K562 (cell line): ENCODE measurements at regions not wholly inside any gene's neighbourhood (a gene's known extent, or its start where the extent isn't known, plus 50 kb on each side); places are given as distances from the start of the nearest gene placed in this dataset.
A peak's percentile ranks its signal among the peaks of the same experiment; 100 is the strongest.

Experiments
- ATAC-seq: fragments of 200-7000 bp; cut with Tn5 transposase; 3 replicates; pipeline ENCODE4 v1.9.1; 2020; ENCODE audit warnings: moderate library complexity
- BruUV-seq: library from RNA; stranded (reverse); fragments of 400-500 nt; replicated peaks from 2 replicates; lab custom pipeline; 2021; lab: Mats Ljungman, UMichigan
- CTCF ChIA-PET: fragments of 300-600 bp; formaldehyde crosslinking; extraction: SDS; loops from one replicate; lab custom pipeline; 2021; ENCODE audit warnings: low intra/inter-chr PET ratio; lab: Yijun Ruan, JAX
- POLR2A ChIA-PET: fragments of 300-600, 350-650 bp; sonication (Branson Sonifier 250); formaldehyde crosslinking; extraction: SDS; loops from one replicate; lab custom pipeline; 2021; ENCODE audit warnings: antibody characterized with exemption, inconsistent platforms; lab: Yijun Ruan, JAX
- DNase-seq, 4 experiments: peaks; one replicate each; pipeline versions ENCODE4 v3.0.0 to v3.0.0-alpha.2; 2011 to 2018; ENCODE audit warnings: low spot score in 3 of 4, mixed read lengths in 3 of 4; ENCODE audit errors: extremely low read depth in 1 of 4
- FAIRE-seq: peaks from 2 replicates; lab custom pipeline; 2011; peaks lifted over from hg19 to GRCh38; lab: Jason Lieb, UNC
- H2AFZ ChIP-seq: 2 replicates; pipeline ENCODE4 v1.6.0; 2011; ENCODE audit warnings: low read depth, low read length, control low read depth, inconsistent platforms
- H3K27ac ChIP-seq: fragments of 200-600 bp; 3 replicates; pipeline ENCODE4 v1.8.0; 2011; ENCODE audit warnings: low read depth, mild to moderate bottlenecking, control low read depth, inconsistent platforms, low read length, moderate library complexity, mixed read lengths; ENCODE audit errors: extremely low read depth
- H3K27me3 ChIP-seq, 2 experiments: fragments of 300-600 bp in 1 of 2; 2 replicates in 1 of 2; 3 replicates in 1 of 2; pipeline versions ENCODE4 v1.6.0 to v1.8.0; 2011; ENCODE audit warnings: inconsistent platforms in 2 of 2, low read length in 2 of 2, mild to moderate bottlenecking in 1 of 2, mixed read lengths in 1 of 2, moderate library complexity in 1 of 2; ENCODE audit not compliant: control insufficient read depth in 2 of 2, insufficient read depth in 2 of 2
- H3K36me3 ChIP-seq: fragments of 300-600 bp; 3 replicates; pipeline ENCODE4 v1.8.0; 2011; ENCODE audit warnings: mild to moderate bottlenecking, low read length, inconsistent platforms; ENCODE audit not compliant: control insufficient read depth, insufficient read depth
- H3K4me1 ChIP-seq, 2 experiments: fragments of 200-600 bp in 1 of 2; replicated peaks in 1 of 2; 2 replicates in 1 of 2; 3 replicates in 1 of 2; pipeline versions ENCODE4 v1.5.1 to v1.8.0; 2011; ENCODE audit warnings: inconsistent platforms in 2 of 2, low read length in 2 of 2, mild to moderate bottlenecking in 1 of 2, mixed read lengths in 1 of 2, moderate library complexity in 1 of 2; ENCODE audit not compliant: control insufficient read depth in 2 of 2, insufficient read depth in 2 of 2
- H3K4me2 ChIP-seq: 2 replicates; pipeline ENCODE4 v1.6.1; 2011; ENCODE audit warnings: low read length, control low read depth, inconsistent platforms, mixed read lengths; ENCODE audit not compliant: insufficient read depth
- H3K4me3 ChIP-seq: fragments of 200-600 bp; sonication (generic), shearing (Covaris generic); 2 replicates; pipeline ENCODE4 v1.5.1; 2016; ENCODE audit warnings: control low read depth, inconsistent platforms
- H3K79me2 ChIP-seq: fragments of 200-600 bp; 3 replicates; pipeline ENCODE4 v1.8.0; 2011; ENCODE audit warnings: low read length, inconsistent platforms; ENCODE audit not compliant: control insufficient read depth, insufficient read depth
- H3K9ac ChIP-seq, 2 experiments: 2 replicates each; pipeline versions ENCODE4 v1.6.0 to v1.6.1; 2011; ENCODE audit warnings: low read depth in 2 of 2, low read length in 2 of 2, control low read depth in 1 of 2, inconsistent platforms in 1 of 2, mild to moderate bottlenecking in 1 of 2, mixed read lengths in 1 of 2; ENCODE audit not compliant: insufficient read depth in 1 of 2
- H3K9me1 ChIP-seq: one replicate; pipeline ENCODE4 v1.6.0; 2011; ENCODE audit warnings: inconsistent platforms, mild to moderate bottlenecking, low read length, moderate library complexity; ENCODE audit not compliant: control insufficient read depth, insufficient read depth
- H3K9me3 ChIP-seq: replicated peaks from 2 replicates; pipeline ENCODE4 v1.5.1; 2011; ENCODE audit warnings: low read depth, low read length, inconsistent platforms; ENCODE audit not compliant: control insufficient read depth, insufficient read depth
- H4K20me1 ChIP-seq: replicated peaks from 2 replicates; pipeline ENCODE4 v1.6.1; 2011; ENCODE audit warnings: low read length, inconsistent platforms, mixed read lengths; ENCODE audit not compliant: control insufficient read depth, insufficient read depth
- ATF3 ChIP-seq, 2 experiments: fragments of 450-650 bp in 1 of 2; sonication (generic) in 1 of 2; formaldehyde crosslinking in 1 of 2; IDR thresholded peaks in 1 of 2; conservative IDR thresholded peaks in 1 of 2; 2 replicates each; pipeline versions ENCODE4 v1.6.1 to v1.8.1; 2016 to 2023; ENCODE audit warnings: mild to moderate bottlenecking in 2 of 2, moderate library complexity in 2 of 2, inconsistent platforms in 1 of 2, missing genetic modification reagents in 1 of 2
- BRD4 ChIP-seq: fragments of 200-600 bp; sonication (generic); IDR thresholded peaks from 2 replicates; pipeline ENCODE4 v1.6.1; 2017; ENCODE audit warnings: inconsistent platforms
- CEBPG ChIP-seq, 3 experiments: fragments of 200-800 bp in 1 of 3; sonication (Bioruptor generic) in 1 of 3; sonication (generic) in 1 of 3; formaldehyde crosslinking in 1 of 3; IDR thresholded peaks in 2 of 3; conservative IDR thresholded peaks in 1 of 3; 2 replicates each; pipeline versions ENCODE4 v1.6.1 to v1.8.0; 2016 to 2022; ENCODE audit warnings: missing compliant biosample characterization in 2 of 3, missing genetic modification characterization in 2 of 3, mild to moderate bottlenecking in 1 of 3, missing genetic modification reagents in 1 of 3
- FOXO4 ChIP-seq: fragments of 450-650 bp; formaldehyde crosslinking; IDR thresholded peaks from 2 replicates; pipeline ENCODE4 v1.4.0; 2020; ENCODE audit warnings: mild to moderate bottlenecking, moderate library complexity
- KDM1A ChIP-seq, 2 experiments: fragments of 450-650 bp; IDR thresholded peaks; 2 replicates each; pipeline ENCODE4 v1.6.1; 2016; ENCODE audit warnings: mild to moderate bottlenecking in 2 of 2
- MAZ ChIP-seq, 2 experiments: fragments of 450-650 bp in 1 of 2; sonication (generic) in 1 of 2; formaldehyde crosslinking; IDR thresholded peaks in 1 of 2; conservative IDR thresholded peaks in 1 of 2; 2 replicates each; pipeline versions ENCODE4 v1.4.0 to v1.5.0; 2020; ENCODE audit warnings: mild to moderate bottlenecking in 1 of 2, missing genetic modification reagents in 1 of 2
- MYBL2 ChIP-seq, 2 experiments: fragments of 450-650 bp in 1 of 2; sonication (generic) in 1 of 2; formaldehyde crosslinking in 1 of 2; IDR thresholded peaks; 2 replicates each; pipeline versions ENCODE4 v1.6.1 to v1.8.1; 2017 to 2022; ENCODE audit warnings: borderline replicate concordance in 1 of 2, inconsistent platforms in 1 of 2, low read depth in 1 of 2, mild to moderate bottlenecking in 1 of 2, missing genetic modification reagents in 1 of 2, moderate library complexity in 1 of 2
- SUPT5H ChIP-seq: fragments of 450-650 bp; IDR thresholded peaks from 2 replicates; pipeline ENCODE4 v1.6.1; 2016
- TEAD1 ChIP-seq, 2 experiments: fragments of 450-650 bp in 1 of 2; sonication (generic) in 1 of 2; formaldehyde crosslinking; IDR thresholded peaks; 2 replicates each; pipeline versions ENCODE4 v1.4.0 to v1.8.0; 2020 to 2022; ENCODE audit warnings: mild to moderate bottlenecking in 2 of 2, missing genetic modification reagents in 1 of 2
- ZNF174 ChIP-seq: fragments of 250-450 bp; sonication (Bioruptor Pico); IDR thresholded peaks from 2 replicates; pipeline ENCODE4 v1.4.0; 2020; ENCODE audit warnings: mild to moderate bottlenecking
- WGBS: fragments of 100-300 bp; shearing (Covaris generic); methylation state at CpG from one replicate; pipeline ENCODE4 v1.1.6; 2016; ENCODE audit warnings: low coverage, mixed read lengths; ENCODE audit not compliant: insufficient coverage; ENCODE audit errors: missing lambda C conversion rate; 5-methylcytosine and 5-hydroxymethylcytosine counted together
- in situ Hi-C: fragments of 300-500 bp; cut with MboI; formaldehyde crosslinking; loops from 4 replicates; pipeline ENCODE4 v1.15.0; 2018; ENCODE audit warnings: inconsistent platforms, mixed read lengths
- intact Hi-C: fragments of 100-400 bp; cut with micrococcal nuclease; formaldehyde crosslinking; loops from 2 replicates; pipeline ENCODE4 v1.14.2; 2022

GRCh38 chr2:234269769-234270204 lies 219.3 kb downstream of the SPP2 start:
- no peak overlapping the region for H3K27ac ChIP-seq
- intact Hi-C loops, result no loop called here

GRCh38 chr2:234267534-234267933 lies 217.0 kb downstream of the SPP2 start:
- no peaks in the 10 kb centered on the region for H3K9me3 ChIP-seq
- FAIRE-seq (no peak), DNase-seq (no peak), ATAC-seq (no peak)
- H3K36me3 ChIP-seq, result no peaks in the 10 kb centered on the region
- BruUV-seq, result no TSS peak
- no peak overlapping the region for H3K4me2 ChIP-seq
- no peak overlapping the region for H3K9ac ChIP-seq
- intact Hi-C loops (no loop called here), in situ Hi-C loops (no loop called here)
- no peaks in the 10 kb centered on the region for H3K27me3 ChIP-seq
- H3K27ac ChIP-seq, result no peak overlapping the region
- CTCF ChIA-PET, result no interaction called here
- no peaks in the 10 kb centered on the region for H3K9me1 ChIP-seq
- POLR2A ChIA-PET, result interaction anchor here (0.7 kb wide), 2 partner anchors 15 to 410 kb away, joined by 3 read pairs; no protein-coding TSS in a partner anchor
- H2AFZ ChIP-seq, result no peak overlapping the region
- no peak overlapping the region for H3K4me3 ChIP-seq
- no peaks in the 10 kb centered on the region for H3K79me2 ChIP-seq
- WGBS, result 0% methylated on average over 1 of the region's 1 CpG
- no peaks in the 10 kb centered on the region for H3K4me1 ChIP-seq
- no peaks in the 10 kb centered on the region for H4K20me1 ChIP-seq
- TF ChIP-seq ZNF174 (CRISPR knock-in tag), result no peak
- TF ChIP-seq MYBL2 (IDR thresholded peaks at IDR 0.05; ENCODE audit: low read depth), result no peak
- no peak for TF ChIP-seq MYBL2 (CRISPR knock-in tag; IDR thresholded peaks at IDR 0.05; ENCODE audit: borderline replicate concordance)
- TF ChIP-seq FOXO4 (CRISPR knock-in tag), result no peak
- TF ChIP-seq TEAD1 (CRISPR knock-in tag; IDR thresholded peaks at IDR 0.05), result no peak
- TF ChIP-seq MAZ (CRISPR knock-in tag; conservative IDR thresholded peaks at IDR 0.05 in 1 of 2, IDR thresholded peaks at IDR 0.05 in 1 of 2), result no peak
- TF ChIP-seq SUPT5H, result no peak
- no peak for TF ChIP-seq KDM1A (IDR thresholded peaks at IDR 0.05)

More at GRCh38 chr2:234269769-234270204, 219.3 kb downstream of the SPP2 start:
- BruUV-seq, result no TSS peak
- Histone ChIP-seq H3K4me3 (no peak overlapping the region), H2AFZ (no peak overlapping the region), H3K9me1 (no peaks in the 10 kb centered on the region), H3K4me1 (no peaks in the 10 kb centered on the region), H3K9ac (no peak overlapping the region), H3K27me3 (no peaks in the 10 kb centered on the region), H3K4me2 (no peak overlapping the region), H3K9me3 (no peaks in the 10 kb centered on the region), H3K36me3 (no peaks in the 10 kb centered on the region), H3K79me2 (no peaks in the 10 kb centered on the region), H4K20me1 (no peaks in the 10 kb centered on the region)
- no peak for ATAC-seq
- no peak for FAIRE-seq
- POLR2A ChIA-PET, result no interaction called here
- CTCF ChIA-PET, result no interaction called here
- in situ Hi-C loops, result no loop called here
- WGBS, result 5% methylated on average over 2 of the region's 2 CpGs
- TF ChIP-seq BRD4, result no peak
- no peak for TF ChIP-seq CEBPG (CRISPR knock-in tag; IDR thresholded peaks at IDR 0.05)
- TF ChIP-seq CEBPG (tag; conservative IDR thresholded peaks at IDR 0.05 in 1 of 2, IDR thresholded peaks at IDR 0.05 in 1 of 2), result peak; percentile 78 to 83
- peak; percentile 40; the same call in 1 of the 2 replicates for TF ChIP-seq ATF3 (IDR thresholded peaks at IDR 0.05)
- no peak for TF ChIP-seq ATF3 (CRISPR knock-in tag; conservative IDR thresholded peaks at IDR 0.05)
- DNase-seq, result no peak
